ENCODE measurements at regions not wholly inside any gene's neighbourhood (a gene's known extent, or its start where the extent isn't known, plus 50 kb on each side); places are given as distances from the start of the nearest gene placed in this dataset.
"Not testable (repeated sequence)": the region's sequence is repeated elsewhere in the genome, so short reads cannot be mapped to it uniquely, and the experiment has no call there.

GRCh38 chrX:99242001-99242400, 1168.1 kb downstream of the PCDH19 start:
- H3K4me3 ChIP-seq (ENCODE audit: low read depth, low read length), result no peak overlapping the region
- TF ChIP-seq CTCF (IDR thresholded peaks at IDR 0.05; ENCODE audit: insufficient read depth, low read length), result no peak
- no peak for DNase-seq (ENCODE audit: low read depth)

GRCh38 chrX:99234384-99234783, 1175.7 kb downstream of the PCDH19 start:
- H3K4me3 ChIP-seq (ENCODE audit: low read depth, low read length); DNase-seq (ENCODE audit: low read depth): not testable (repeated sequence)

GRCh38 chrX:99192421-99192820, 1217.7 kb downstream of the PCDH19 start:
- no peak overlapping the region for H3K4me3 ChIP-seq (ENCODE audit: low read depth, low read length)
- no peak for TF ChIP-seq CTCF (IDR thresholded peaks at IDR 0.05; ENCODE audit: insufficient read depth, low read length)
- DNase-seq (ENCODE audit: low read depth), result no peak

GRCh38 chrX:99184153-99184552, 1225.9 kb downstream of the PCDH19 start:
- no peak for TF ChIP-seq CTCF (IDR thresholded peaks at IDR 0.05; ENCODE audit: insufficient read depth, low read length)
- H3K4me3 ChIP-seq (ENCODE audit: low read depth, low read length), result no peak overlapping the region
- no peak for DNase-seq (ENCODE audit: low read depth)

- no peak overlapping the region for H3K4me3 ChIP-seq (ENCODE audit: low read depth, low read length)
- no peak for DNase-seq (ENCODE audit: low read depth)
- no peak for TF ChIP-seq CTCF (IDR thresholded peaks at IDR 0.05; ENCODE audit: insufficient read depth, low read length)
These were observed 1237.1 kb downstream of the PCDH19 start for GRCh38 chrX:99172958-99173357.

GRCh38 chrX:99142745-99143144, 1267.3 kb downstream of the PCDH19 start:
- no peak for DNase-seq (ENCODE audit: low read depth)
- no peak for TF ChIP-seq CTCF (IDR thresholded peaks at IDR 0.05; ENCODE audit: insufficient read depth, low read length)
- no peak overlapping the region for H3K4me3 ChIP-seq (ENCODE audit: low read depth, low read length)

- TF ChIP-seq CTCF (IDR thresholded peaks at IDR 0.05; ENCODE audit: insufficient read depth, low read length), result no peak
- DNase-seq (ENCODE audit: low read depth), result no peak
- no peak overlapping the region for H3K4me3 ChIP-seq (ENCODE audit: low read depth, low read length)
These were observed 1272.6 kb downstream of the PCDH19 start for GRCh38 chrX:99137488-99137887.
